HG03280 (cell line): ENCODE measurements at regions not wholly inside any gene's neighbourhood (a gene's known extent, or its start where the extent isn't known, plus 50 kb on each side); places are given as distances from the start of the nearest gene placed in this dataset.

Experiments
- ATAC-seq: cut with Tn5 transposase; IDR thresholded peaks from one replicate; pipeline ENCODE4 v1.9.1; 2021; ENCODE audit warnings: mild to moderate bottlenecking, moderate library complexity; ENCODE audit not compliant: unreplicated experiment

DNA sequence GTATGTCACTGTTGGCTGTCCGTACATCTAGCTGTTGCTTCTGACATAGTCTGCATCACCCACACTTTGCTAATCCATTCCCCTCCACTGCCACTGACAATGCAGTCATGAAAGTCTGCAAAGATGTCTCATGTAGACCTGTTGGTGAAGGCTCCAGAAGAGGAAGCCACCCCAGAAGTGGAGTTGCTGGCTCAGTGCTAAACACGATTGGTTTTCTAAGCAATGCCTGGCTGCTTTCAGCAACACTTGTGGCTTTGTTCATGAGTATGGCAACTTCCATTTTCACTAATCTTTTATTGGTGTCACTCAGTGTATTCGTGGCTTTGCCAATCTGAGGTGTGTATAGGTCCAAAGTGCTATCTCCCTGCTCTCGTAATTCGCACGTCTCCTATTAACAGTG lies 288.1 kb downstream of the GADD45G start:
- no peak for ATAC-seq

DNA sequence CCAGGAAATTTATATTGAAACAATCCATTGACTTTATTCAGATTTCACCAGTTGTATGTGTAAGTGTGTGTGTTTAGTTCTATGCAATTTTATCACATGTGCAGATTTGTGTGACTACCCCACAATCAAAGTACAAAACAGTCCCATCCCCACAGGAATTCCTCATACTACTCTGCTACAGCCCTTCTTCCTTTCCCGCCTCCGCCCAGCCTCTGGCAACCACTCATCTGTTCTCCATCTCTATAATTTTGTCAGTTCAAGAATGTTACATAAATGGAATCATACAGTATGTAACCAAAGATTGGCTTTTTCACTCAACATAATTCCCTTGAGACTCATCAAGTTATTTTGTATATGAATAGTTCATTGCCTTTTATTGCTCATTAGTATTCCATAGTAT lies 289.1 kb downstream of the GADD45G start:
- no peak for ATAC-seq

DNA sequence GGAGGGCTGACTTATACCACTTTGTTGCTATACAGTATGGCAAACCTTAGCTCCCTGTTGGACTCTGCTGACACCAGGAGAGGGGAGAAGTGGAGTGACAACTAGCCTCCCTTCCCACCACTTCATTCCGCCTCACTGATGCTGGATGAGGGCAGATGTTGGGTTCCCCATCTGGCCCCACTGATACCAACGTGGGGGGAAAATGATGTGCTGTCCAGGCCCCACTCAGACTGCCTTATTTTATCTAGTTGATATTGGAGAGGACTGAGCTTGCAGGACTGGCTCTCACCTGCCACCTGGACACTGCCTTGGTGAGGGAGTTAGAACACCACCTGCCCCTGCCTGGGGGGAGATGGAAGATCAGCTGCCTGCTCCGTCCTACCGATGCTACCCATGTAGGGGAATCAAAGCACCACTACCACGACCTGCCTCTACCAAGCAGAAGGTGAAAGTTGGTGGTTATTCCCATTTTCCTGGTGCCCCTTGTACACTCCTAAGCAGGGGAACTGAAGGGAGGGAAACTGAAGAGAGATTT lies 292.1 kb downstream of the GADD45G start:
- ATAC-seq: no peak

DNA sequence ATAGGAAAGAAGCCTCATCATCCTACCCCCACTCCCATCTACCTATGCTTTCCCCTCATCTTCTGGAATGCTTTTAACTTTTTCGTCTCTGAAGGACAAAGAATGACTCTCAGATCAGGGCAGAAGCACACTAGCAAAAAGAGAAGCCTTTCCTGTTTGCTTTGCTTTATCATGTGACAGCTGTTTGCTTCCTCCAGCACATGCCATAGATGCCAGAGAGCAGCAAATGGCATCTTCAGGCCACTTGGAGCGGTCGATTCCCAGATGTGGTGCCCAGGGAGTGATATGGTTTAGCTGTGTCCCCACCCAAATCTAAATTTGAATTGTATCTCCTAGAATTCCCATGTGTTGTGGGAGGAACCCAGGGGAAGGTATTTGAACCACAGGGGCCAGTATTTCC lies 294.8 kb downstream of the GADD45G start:
- ATAC-seq: no peak

DNA sequence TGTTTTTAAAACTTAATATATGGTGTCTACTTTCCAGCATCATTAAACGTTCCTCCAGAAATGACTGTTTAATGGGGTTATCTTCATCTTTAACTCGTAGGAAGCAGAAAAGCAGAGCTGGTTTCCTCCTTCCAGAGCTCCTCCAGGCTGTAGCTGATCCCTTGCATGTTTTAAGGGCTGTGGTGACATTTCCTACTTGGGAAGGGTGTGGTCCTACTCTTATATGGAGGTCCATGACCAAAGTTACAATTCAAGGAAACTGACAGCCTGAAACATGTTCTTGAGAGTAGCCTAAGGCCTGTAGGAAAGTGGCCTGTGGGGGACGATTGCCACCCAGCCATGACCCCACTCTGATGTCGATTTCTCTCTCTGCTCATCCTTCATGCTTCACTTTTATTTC lies 297.1 kb downstream of the GADD45G start:
- ATAC-seq: no peak

DNA sequence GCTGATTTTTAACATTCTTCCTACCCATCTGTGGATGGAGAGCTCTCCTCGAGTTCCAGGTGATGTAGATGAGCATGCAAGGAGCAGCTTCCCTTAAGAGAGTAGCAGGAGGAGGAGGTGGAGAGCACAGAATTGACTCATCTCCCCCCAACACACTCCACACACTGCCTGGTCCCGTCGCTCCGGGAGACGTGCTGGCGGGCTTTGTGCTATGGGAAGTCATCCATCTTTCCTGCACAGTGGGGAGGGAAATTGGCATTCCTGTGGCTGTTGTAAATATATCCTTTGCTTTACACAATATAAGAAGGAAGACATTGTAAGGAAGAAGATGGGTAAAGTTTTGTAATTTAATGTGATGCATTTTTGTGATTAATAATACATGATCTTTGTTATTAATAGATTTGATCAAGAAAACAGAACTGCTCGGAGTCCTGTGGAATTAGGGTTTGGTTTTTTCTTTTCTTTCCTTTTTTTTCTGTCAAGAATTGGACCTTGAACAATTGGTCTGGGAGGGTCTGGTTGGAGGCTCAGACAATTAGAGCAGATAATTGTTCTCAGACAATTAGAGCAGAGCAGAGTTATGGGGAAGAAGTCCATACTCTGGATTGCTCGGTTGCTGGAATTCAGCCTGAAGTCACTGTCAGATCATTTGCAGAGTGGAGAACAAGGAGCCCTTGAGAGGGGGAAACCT lies 297.8 kb downstream of the GADD45G start:
- no peak for ATAC-seq

DNA sequence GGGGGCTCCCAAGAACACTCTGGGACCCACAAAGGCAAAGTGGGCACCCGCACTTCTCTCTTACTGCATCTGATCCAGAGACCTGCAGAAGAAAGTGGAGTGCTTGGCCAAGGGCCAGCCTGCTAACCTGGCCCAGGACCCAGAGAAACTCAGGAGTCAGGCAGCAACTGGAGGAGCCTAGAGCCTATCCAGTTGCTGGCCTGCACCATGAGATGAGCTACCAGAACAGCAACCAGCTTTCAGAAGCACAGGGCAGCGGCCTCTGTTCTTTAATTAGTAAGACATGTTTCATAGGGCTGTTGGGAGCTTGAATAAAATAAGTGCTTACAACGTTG lies 298.3 kb downstream of the GADD45G start:
- ATAC-seq: no peak

DNA sequence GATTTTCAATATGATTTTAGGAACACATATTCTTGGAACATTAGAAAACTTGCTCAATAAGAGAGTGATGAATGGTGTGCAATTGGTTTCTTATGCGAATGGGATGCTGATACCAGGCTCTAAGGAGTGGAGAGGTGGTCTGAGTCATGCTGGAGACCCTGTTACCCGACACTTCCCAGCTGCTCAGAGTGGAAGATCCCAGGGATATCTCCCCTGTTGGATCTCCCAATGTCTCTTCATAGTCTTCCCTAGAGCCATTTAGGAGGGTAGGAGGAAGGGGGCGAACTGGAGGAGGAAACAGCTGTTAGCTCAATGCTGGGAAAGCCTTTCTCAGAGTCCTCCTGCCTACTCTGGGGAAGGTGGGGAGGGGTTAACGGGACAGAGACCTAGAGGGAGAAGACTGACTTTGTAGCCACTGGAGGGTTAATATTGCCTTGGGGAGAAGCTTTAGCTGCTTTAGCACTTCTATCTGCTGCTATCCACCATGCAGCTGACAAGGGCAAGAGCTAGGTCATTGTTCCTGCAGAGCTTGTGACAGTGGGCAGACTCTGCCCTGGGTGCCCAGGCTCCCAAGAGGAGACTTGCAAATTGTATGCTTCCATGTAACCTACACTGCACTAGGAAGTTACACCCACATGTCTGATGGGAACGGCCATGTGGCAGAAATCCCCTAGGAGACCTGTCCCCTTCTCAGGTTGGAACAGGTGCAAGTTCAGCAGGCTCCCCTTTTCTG lies 301.0 kb downstream of the GADD45G start:
- no peak for ATAC-seq

DNA sequence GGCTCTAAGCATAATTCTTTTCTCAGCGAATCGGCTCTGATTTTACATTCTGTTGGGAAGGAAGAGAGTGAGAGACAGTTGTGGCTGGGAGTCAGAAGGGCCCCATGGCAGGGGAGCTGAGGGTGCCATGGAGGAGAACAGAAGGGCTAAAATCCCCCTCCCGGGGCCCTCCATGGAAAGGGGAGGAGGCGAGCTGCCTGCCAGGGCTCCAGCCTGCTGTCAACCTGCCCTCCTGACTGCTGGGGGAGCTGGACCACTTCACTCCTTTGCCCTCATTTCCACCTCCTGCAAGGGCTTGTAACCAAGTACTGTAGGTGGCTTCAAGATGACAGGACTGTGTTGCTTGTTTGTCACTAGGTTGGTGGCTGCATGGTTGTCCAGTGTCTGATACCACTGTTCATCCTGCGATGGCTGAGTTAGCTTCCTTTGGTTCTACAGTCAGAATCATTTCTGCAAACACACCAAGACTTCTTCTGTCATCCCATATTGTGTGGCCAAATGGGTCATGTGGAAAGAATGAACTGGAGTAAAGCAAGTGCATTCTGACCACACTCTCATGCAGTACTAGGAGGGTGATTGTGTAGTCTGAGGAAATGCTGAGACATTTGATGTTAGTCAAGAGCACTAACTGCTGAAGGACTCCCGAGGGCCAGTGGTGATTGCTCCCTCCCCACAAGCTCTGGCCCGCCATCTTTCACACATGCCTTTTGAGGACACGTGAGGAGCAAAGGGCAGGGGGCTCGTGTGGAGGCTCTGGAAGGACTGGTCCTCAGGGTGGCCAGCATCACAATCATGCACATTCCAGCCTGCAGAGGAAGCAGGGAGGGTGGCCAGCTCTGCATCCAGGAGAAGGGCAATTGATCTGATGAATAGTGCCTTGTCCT lies 307.2 kb downstream of the GADD45G start:
- ATAC-seq: no peak

DNA sequence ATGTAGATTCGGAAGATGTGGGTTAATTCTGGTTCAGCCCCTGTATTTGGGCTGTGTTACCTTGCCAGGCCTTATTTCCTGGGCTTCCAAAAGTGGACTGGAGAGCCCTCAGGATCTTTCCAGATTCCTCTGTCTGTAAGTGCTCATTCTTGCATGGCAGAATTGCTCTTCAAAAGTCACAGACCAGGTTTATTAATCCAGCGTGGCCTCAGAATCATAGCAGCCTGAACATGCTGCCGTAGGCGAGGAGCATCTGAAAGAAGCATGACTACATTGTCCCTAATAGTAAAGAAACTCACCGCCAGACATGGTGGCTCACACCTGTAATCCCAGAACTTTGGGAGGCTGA lies 307.8 kb downstream of the GADD45G start:
- no peak for ATAC-seq

DNA sequence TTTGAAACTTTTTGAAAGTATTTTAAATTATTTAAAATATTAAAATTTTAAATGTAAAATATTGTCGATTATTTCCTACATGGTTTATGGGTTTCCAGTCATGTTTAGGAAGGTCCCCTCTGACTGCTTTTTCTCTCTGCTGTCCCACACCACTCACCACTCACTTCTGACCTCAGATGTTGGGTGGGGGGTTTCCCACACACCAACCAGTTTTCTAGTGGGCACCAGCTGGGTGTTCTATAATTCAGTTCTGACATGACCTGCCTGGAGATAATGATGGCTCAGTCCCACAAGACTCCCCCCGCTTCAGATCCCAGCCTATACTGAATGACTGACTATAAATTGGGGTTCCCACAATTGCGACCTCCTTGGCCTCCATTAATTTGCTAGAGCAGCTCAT lies 310.4 kb downstream of the GADD45G start:
- ATAC-seq: no peak

DNA sequence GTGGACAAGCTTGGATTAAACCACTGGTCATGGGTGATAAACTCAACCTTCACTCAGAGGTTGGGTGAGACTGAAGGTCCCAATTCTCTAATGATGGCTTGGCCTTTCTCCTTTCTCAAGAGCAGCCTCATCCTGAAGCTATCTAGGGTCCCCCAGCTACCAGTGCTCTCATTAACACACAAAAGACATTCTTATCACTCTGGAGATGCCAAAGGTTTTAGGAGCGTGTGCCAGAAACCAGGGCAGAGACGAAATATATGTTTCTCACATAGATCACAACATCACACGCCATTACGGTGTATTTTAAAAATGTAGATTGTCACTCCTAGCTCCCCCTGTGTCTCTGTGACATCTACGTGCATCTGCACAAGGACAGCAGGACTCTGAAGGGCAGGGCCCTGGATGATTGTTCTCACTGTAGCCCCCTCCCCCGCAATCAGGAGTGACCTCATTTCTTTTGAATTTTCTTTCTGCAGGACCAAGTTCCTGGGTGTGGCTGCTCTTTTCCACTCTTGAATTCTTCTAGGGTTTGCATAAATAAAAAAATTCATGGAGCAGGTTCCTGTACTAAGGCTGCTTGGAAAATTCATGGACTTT lies 311.3 kb downstream of the GADD45G start:
- no peak for ATAC-seq

DNA sequence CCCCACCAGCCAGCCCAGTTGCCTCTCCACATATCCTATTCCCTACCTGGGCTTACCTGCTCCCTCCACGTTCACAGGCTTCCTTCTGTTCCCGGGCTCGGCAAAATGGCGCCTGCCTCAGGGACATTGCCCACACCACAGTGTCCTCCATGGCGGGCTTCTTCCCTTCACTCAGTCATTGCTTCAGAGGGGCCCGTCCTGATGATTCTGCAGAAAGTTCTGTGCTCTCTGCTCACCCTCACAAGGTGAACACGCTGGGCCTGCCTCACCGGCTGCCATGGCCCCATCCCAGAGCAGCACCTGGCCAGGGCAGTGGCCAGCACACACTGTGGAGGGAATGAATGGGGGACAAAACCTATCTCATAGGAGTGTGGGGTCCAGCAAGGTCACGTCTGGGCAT lies 313.0 kb downstream of the GADD45G start:
- ATAC-seq: no peak

DNA sequence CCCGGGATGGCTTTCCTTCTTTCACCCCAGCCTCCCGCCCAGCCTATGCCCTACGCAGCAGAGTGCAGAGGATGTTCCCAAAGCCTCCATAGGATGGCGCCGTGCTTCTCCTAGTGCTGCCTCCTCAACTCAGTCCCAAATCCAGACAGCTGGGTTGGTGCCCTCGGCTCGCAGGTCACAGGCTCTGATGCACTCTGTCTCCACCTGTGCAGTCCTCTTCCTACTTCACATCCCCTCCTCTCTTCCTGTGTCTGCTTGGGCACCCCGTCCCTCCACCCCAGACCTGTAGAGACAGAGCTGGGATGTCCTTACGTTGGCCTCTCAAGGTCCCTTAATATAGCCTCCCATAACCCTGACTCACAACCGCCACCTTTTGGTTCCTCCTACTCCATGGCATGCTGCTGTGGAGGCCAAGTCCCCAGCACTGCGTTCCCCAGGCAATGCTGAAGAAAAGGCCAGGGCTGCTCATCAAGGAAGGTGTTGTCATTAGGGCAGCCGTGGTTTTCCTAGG lies 314.4 kb downstream of the GADD45G start:
- ATAC-seq: no peak

DNA sequence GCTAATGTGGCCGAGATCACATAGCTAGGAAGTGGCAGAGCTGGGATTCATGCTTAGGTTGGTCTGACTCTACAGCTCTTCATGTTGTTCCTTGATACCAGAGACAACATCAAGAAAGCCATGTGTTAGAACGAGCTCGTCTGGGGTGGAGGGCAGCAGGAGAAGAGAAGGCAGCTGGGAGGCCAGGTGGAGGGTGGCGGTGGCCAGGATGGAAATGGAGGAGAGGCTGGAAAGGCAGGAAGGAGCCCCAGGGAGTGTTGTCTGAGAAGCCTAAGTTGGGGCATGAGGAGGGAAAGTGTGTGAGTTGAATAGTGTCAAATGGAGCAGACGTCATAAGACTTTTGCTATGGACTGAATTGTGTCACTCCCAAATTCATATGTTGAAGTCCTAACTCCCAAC lies 315.3 kb downstream of the GADD45G start:
- ATAC-seq: no peak

DNA sequence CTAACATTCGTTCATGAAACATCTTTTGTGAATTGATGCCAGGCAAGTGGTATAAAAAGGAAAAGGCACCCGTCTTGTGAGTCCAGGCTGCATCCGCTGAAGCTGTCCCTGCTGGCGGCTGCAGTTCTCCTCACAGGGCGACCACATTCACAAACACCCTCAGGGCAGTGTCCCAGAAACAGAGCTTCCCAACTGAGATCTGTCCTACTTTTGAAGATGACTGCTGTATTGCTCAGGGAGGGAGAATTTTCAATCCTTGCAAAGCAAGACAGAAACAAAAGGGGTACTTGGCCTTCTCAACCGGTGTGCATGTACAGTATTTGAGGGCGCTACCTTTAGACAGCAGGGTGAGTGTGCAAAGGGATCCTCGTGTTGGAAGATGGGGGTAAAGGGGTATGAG lies 316.1 kb downstream of the GADD45G start:
- ATAC-seq: no peak

DNA sequence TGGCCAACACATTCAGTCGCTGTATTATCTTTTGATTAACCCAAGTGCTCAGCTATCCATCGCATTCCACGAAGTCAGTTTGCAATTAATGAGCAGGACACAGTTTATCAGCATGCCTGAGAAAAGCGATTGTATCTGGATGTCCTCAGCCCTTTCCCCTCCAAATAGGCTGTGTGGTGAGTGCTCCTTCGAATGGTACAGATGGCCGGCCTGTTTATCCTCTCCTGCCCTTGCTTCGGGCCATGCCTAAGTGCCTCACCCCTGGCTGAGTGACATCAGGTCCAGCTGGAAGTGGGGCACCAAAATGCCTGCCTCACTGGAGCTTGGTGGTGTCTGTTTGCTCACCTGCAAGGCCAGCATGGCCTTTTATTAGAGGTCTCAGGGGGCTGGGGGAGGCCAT lies 317.3 kb downstream of the GADD45G start:
- ATAC-seq: no peak

DNA sequence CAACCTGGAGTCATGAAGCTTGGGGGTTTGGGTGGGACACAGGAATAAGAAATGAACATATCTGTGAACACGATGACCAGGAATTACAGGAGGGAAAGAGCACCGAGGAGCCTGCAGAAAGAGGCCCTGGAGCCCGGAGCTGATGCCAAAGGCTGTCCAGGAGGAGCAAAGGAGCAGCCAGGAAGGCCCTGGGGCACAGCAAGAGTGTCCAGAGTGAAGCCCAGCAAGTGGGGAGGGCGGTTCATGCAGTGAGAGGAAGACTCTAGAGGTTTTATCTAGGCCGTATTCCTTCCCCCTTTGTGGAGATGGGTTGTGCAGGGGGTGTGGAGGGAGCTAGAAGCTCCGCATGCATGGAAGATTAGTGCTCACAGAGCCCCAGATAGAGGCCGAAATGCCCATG lies 318.4 kb downstream of the GADD45G start:
- no peak for ATAC-seq

DNA sequence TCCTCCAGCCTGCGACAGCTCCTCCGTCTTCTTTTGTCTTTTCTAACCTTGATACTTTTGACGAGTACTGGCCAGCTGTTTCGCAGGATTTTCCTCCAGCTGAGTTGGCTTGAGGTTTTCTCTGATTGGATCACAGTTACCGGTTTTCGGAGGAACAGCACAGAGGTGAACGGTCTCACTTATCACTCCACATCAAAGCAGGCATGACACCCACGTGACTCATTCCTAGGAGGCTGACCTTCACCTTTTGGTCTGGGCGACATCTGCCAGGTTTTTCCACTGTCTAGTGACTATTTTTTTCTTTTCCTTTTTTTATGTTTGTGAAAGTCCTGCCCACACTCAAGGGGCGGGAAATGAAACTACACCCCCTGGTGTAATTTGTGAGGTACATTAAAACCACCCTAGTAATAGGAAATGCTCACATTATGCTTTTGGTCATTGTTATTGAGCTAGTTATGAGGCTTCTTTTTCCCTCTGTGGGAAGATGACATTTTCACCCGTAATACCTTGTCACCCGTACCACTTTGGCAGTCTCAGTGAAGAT lies 319.2 kb downstream of the GADD45G start:
- no peak for ATAC-seq

DNA sequence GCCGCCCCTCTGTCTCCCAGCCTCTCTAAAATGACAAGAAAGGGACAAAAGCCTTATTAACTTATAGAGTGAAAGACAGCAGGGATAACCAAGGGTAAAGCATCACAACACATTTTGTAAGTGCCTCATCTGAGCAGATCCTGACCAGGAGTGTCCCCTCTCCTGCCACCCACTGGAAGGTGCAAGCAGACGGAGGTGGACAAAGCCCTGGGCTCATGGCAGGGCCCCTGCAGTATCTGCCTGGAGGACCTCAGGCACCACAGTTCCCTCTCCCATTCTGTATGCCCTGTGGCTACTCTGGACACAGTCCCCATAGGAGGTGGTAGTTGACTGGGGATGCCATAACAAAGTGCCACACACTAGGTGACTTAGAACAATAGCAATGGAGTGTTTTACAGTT lies 319.8 kb downstream of the GADD45G start:
- no peak for ATAC-seq

DNA sequence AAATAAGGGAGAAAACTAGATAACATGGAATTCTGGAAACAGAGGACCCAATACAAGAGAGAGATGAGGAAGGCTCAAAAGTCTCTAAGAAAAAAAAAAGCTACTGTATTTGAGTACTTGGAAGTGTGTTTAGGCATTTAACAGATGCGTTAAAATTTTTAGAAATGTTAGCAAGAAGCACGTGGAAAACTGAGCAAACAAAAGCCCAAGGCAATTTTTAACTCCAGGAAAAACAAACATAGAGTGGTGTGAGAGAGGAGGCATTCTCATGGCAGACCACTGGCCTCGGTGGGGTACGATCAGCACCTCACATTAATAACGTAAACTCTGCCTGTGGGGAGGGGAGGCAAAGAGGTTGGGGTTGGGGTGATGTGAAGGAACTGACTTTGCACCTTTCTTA lies 321.4 kb downstream of the GADD45G start:
- no peak for ATAC-seq
